Fibroblast of skin of left biceps (primary cell): ENCODE measurements at regions not wholly inside any gene's neighbourhood (a gene's known extent, or its start where the extent isn't known, plus 50 kb on each side); places are given as distances from the start of the nearest gene placed in this dataset.

ENCODE experiments used
- DNase-seq, 2 experiments: peaks; one replicate each; pipeline ENCODE4 v3.0.0-alpha.2; 2013; ENCODE audit warnings: low read depth in 2 of 2

GRCh38 chr15:99921101-99921500, 187.9 kb upstream of the LYSMD4 start:
- DNase-seq, result peak in 1 of 2 experiments; percentile 6

- no peak for DNase-seq
These were observed 184.8 kb upstream of the LYSMD4 start for GRCh38 chr15:99918072-99918471.

- DNase-seq, result no peak
These were observed 184.0 kb upstream of the LYSMD4 start for GRCh38 chr15:99917252-99917651.

GRCh38 chr15:99916668-99917223, 183.5 kb upstream of the LYSMD4 start:
- no peak for DNase-seq

GRCh38 chr15:99914723-99915122, 181.5 kb upstream of the LYSMD4 start:
- no peak for DNase-seq

- DNase-seq, result no peak
These were observed 178.6 kb upstream of the LYSMD4 start for GRCh38 chr15:99911816-99912215.

- no peak for DNase-seq
These were observed 176.5 kb upstream of the LYSMD4 start for GRCh38 chr15:99909592-99910295.

GRCh38 chr15:99907698-99908097, 174.5 kb upstream of the LYSMD4 start:
- DNase-seq, result no peak

GRCh38 chr15:99906793-99907192, 173.6 kb upstream of the LYSMD4 start:
- no peak for DNase-seq

GRCh38 chr15:99906311-99906710, 173.1 kb upstream of the LYSMD4 start:
- DNase-seq, result no peak

GRCh38 chr15:99902248-99902928, 169.2 kb upstream of the LYSMD4 start:
- DNase-seq, result no peak

- DNase-seq, result no peak
These were observed 162.7 kb upstream of the LYSMD4 start for GRCh38 chr15:99895956-99896311.

GRCh38 chr15:99895189-99895955, 162.1 kb upstream of the LYSMD4 start:
- no peak for DNase-seq

- DNase-seq, result no peak
These were observed 145.6 kb upstream of the LYSMD4 start for GRCh38 chr15:99878835-99879234.

- no peak for DNase-seq
These were observed 140.2 kb upstream of the LYSMD4 start for GRCh38 chr15:99873451-99873850.

GRCh38 chr15:99863550-99864198, 130.4 kb upstream of the LYSMD4 start:
- DNase-seq, result no peak

GRCh38 chr15:99857836-99858235, 124.6 kb upstream of the LYSMD4 start:
- no peak for DNase-seq

- DNase-seq, result no peak
These were observed 117.3 kb upstream of the LYSMD4 start for GRCh38 chr15:99850517-99850916.

GRCh38 chr15:99845009-99845408, 111.8 kb upstream of the LYSMD4 start:
- no peak for DNase-seq

GRCh38 chr15:99844150-99844549, 110.9 kb upstream of the LYSMD4 start:
- DNase-seq, result no peak

GRCh38 chr15:99842071-99842470, 108.8 kb upstream of the LYSMD4 start:
- no peak for DNase-seq
